Right lobe of liver (tissue), 6 donors: ENCODE measurements at regions not wholly inside any gene's neighbourhood (a gene's known extent, or its start where the extent isn't known, plus 50 kb on each side); places are given as distances from the start of the nearest gene placed in this dataset.

Source experiments
- ATAC-seq, 4 donors: fragments of 200-7000 bp; cut with Tn5 transposase; one replicate each; pipeline ENCODE4 v1.9.1; 2020; ENCODE audit warnings: mild to moderate bottlenecking in 4 of 4, moderate library complexity in 4 of 4
- DNase-seq, 3 donors: peaks; one replicate each; pipeline ENCODE4 v3.0.0-alpha.2; 2020
- H3K27ac ChIP-seq, 3 donors: fragments of 200-600 bp; one replicate each; pipeline ENCODE4 v1.8.0; 2022
- H3K27me3 ChIP-seq, 2 donors: fragments of 200-600 bp; one replicate each; pipeline ENCODE4 v1.8.0; 2022
- H3K36me3 ChIP-seq, 4 donors: fragments of 200-600 bp; sonication (generic) in 1 of 4; one replicate each; pipeline versions ENCODE4 v1.5.1 to v1.8.0; 2017 to 2022; ENCODE audit warnings: control low read depth in 1 of 4
- H3K4me1 ChIP-seq, 4 donors: fragments of 200-600 bp; sonication (generic) in 1 of 4; one replicate each; pipeline versions ENCODE4 v1.5.1 to v1.8.0; 2017 to 2022; ENCODE audit warnings: control low read depth in 1 of 4
- H3K4me3 ChIP-seq, 3 donors: fragments of 200-600 bp; one replicate each; pipeline ENCODE4 v1.8.0; 2022
- H3K9me3 ChIP-seq, 4 donors: fragments of 200-600 bp; sonication (generic) in 1 of 4; one replicate each; pipeline versions ENCODE4 v1.5.1 to v1.8.0; 2017 to 2022; ENCODE audit warnings: control low read depth in 1 of 4
- POLR2A ChIP-seq: fragments of 450-650 bp; IDR thresholded peaks from one replicate; pipeline ENCODE4 v1.6.1; 2017; ENCODE audit warnings: antibody characterized with exemption, mild to moderate bottlenecking
- WGBS: methylation state at CpG from one replicate; pipeline ENCODE4 v1.1.6; 2018; ENCODE audit warnings: low coverage, low lambda C conversion rate; ENCODE audit not compliant: insufficient coverage; ENCODE audit errors: missing lambda C conversion rate; 5-methylcytosine and 5-hydroxymethylcytosine counted together
- intact Hi-C, 2 donors: fragments of 100-400 bp; cut with DNase I; formaldehyde crosslinking; loops; one replicate each; pipeline versions ENCODE4 v1.11.2 to v1.14.1; 2022
- TF ChIP-seq, protein P1 (sequence below), 4 donors: fragments of 200-600 bp in 3 of 4; fragments of 450-650 bp in 1 of 4; IDR thresholded peaks; one replicate each; pipeline versions ENCODE4 v1.5.1 to v1.8.0; 2016 to 2022; ENCODE audit warnings: antibody characterized with exemption in 4 of 4, mild to moderate bottlenecking in 2 of 4
- donor health status: DM: no; HTN: yes; CAD: no.
- donor health status: DM: no; HTN: no; CAD: no.
- donor health status: DM: no; HTN: no; CAD: no.
- donor health status: DM: no; HTN: yes; CAD: no.
- donor health status: DM: no; HTN: yes; CAD: no.

GRCh38 chr13:22316494-22317025, 645.7 kb downstream of the FGF9 start:
- Histone ChIP-seq H3K36me3 (no peaks in the 10 kb centered on the region), H3K4me3 (no peak overlapping the region), H3K4me1 (no peaks in the 10 kb centered on the region), H3K27ac (no peak overlapping the region), H3K9me3 (no peaks in the 10 kb centered on the region), H3K27me3 (no peaks in the 10 kb centered on the region)
- intact Hi-C loops, result no loop called here
- DNase-seq (no peak), ATAC-seq (no peak)
- TF ChIP-seq POLR2A, result no peak
- TF ChIP-seq, protein P1, sequence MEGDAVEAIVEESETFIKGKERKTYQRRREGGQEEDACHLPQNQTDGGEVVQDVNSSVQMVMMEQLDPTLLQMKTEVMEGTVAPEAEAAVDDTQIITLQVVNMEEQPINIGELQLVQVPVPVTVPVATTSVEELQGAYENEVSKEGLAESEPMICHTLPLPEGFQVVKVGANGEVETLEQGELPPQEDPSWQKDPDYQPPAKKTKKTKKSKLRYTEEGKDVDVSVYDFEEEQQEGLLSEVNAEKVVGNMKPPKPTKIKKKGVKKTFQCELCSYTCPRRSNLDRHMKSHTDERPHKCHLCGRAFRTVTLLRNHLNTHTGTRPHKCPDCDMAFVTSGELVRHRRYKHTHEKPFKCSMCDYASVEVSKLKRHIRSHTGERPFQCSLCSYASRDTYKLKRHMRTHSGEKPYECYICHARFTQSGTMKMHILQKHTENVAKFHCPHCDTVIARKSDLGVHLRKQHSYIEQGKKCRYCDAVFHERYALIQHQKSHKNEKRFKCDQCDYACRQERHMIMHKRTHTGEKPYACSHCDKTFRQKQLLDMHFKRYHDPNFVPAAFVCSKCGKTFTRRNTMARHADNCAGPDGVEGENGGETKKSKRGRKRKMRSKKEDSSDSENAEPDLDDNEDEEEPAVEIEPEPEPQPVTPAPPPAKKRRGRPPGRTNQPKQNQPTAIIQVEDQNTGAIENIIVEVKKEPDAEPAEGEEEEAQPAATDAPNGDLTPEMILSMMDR (IDR thresholded peaks at IDR 0.05), result no peak
- WGBS, result 53% methylated on average over 5 of the region's 8 CpGs

GRCh38 chr13:22320991-22321390, 650.1 kb downstream of the FGF9 start:
- Histone ChIP-seq H3K4me1 (no peaks in the 10 kb centered on the region), H3K27ac (no peak overlapping the region), H3K4me3 (no peak overlapping the region), H3K27me3 (no peaks in the 10 kb centered on the region), H3K9me3 (no peaks in the 10 kb centered on the region), H3K36me3 (no peaks in the 10 kb centered on the region)
- no peak for TF ChIP-seq POLR2A
- 63% methylated on average over 3 of the region's 3 CpGs for WGBS
- ATAC-seq, result no peak
- intact Hi-C loops, result no loop called here
- no peak for DNase-seq

GRCh38 chr13:22325761-22326160, 654.9 kb downstream of the FGF9 start:
- no peaks in the 10 kb centered on the region for H3K9me3 ChIP-seq
- intact Hi-C loops, result no loop called here
- H3K4me1 ChIP-seq, result no peaks in the 10 kb centered on the region
- no peaks in the 10 kb centered on the region for H3K36me3 ChIP-seq
- H3K4me3 ChIP-seq, result no peak overlapping the region
- H3K27ac ChIP-seq, result no peak overlapping the region
- H3K27me3 ChIP-seq, result no peaks in the 10 kb centered on the region
- DNase-seq (no peak), ATAC-seq (no peak)
- 74% methylated on average over 2 of the region's 3 CpGs for whole genome bisulfite sequencing
- TF ChIP-seq, protein P1 (IDR thresholded peaks at IDR 0.05), result no peak
- no peak for TF ChIP-seq POLR2A

GRCh38 chr13:22332416-22332815, 661.5 kb downstream of the FGF9 start:
- Histone ChIP-seq H3K27me3 (no peaks in the 10 kb centered on the region), H3K4me3 (no peak overlapping the region), H3K27ac (no peak overlapping the region), H3K4me1 (no peaks in the 10 kb centered on the region), H3K36me3 (no peaks in the 10 kb centered on the region), H3K9me3 (no peaks in the 10 kb centered on the region)
- 52% methylated on average over 7 of the region's 7 CpGs for WGBS
- intact Hi-C loops, result no loop called here
- ATAC-seq, result no peak
- no peak for DNase-seq
- TF ChIP-seq POLR2A, result no peak
- TF ChIP-seq, protein P1 (IDR thresholded peaks at IDR 0.05), result no peak

GRCh38 chr13:22336460-22336859, 665.6 kb downstream of the FGF9 start:
- intact Hi-C loops, result no loop called here
- no peak overlapping the region for H3K4me3 ChIP-seq
- no peaks in the 10 kb centered on the region for H3K36me3 ChIP-seq
- no peaks in the 10 kb centered on the region for H3K9me3 ChIP-seq
- no peaks in the 10 kb centered on the region for H3K4me1 ChIP-seq
- no peak for DNase-seq
- H3K27ac ChIP-seq, result no peak overlapping the region
- no peak for ATAC-seq
- no peak for TF ChIP-seq POLR2A
- TF ChIP-seq, protein P1 (IDR thresholded peaks at IDR 0.05), result no peak
- H3K27me3 ChIP-seq, result no peaks in the 10 kb centered on the region
